A549 (cell line): ENCODE measurements at regions not wholly inside any gene's neighbourhood (a gene's known extent, or its start where the extent isn't known, plus 50 kb on each side); places are given as distances from the start of the nearest gene placed in this dataset.

Experiments used
- JUN ChIP-seq, 2 experiments: fragments of >200 bp; sonication (Bioruptor Twin); formaldehyde crosslinking; IDR thresholded peaks; 2 replicates in 1 of 2; 3 replicates in 1 of 2; pipeline ENCODE4 v1.6.1; 2016 to 2017
- POLR2A ChIP-seq: IDR thresholded peaks from 2 replicates; pipeline ENCODE4 v1.6.1; 2012; ENCODE audit warnings: mild to moderate bottlenecking, low read length
- TF ChIP-seq, protein P1 (sequence below): fragments of >200 bp; sonication (Bioruptor Twin); formaldehyde crosslinking; IDR thresholded peaks from 3 replicates; pipeline ENCODE4 v1.5.1; 2016

DNA sequence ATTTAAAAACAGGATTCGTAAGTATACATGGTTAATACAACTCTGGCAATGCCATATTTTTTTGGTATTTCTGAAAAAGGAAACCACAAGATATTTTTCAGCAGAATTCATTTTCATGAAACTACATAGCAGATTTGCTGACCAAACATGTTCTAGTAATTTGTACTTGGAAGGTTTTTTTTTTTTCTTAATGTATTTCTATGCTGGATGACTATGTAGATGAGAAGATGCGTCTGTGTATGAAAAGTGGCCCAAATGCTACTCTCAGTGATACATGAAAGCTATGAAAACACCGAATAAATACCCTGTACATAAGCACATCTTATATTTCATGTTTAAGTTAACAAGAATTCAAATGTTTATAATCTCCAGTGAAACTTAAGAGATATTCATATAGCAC lies 400.9 kb upstream of the CYLC2 start:
- TF ChIP-seq POLR2A, result no peak
- TF ChIP-seq JUN (IDR thresholded peaks at IDR 0.05), result no peak
- TF ChIP-seq, protein P1, sequence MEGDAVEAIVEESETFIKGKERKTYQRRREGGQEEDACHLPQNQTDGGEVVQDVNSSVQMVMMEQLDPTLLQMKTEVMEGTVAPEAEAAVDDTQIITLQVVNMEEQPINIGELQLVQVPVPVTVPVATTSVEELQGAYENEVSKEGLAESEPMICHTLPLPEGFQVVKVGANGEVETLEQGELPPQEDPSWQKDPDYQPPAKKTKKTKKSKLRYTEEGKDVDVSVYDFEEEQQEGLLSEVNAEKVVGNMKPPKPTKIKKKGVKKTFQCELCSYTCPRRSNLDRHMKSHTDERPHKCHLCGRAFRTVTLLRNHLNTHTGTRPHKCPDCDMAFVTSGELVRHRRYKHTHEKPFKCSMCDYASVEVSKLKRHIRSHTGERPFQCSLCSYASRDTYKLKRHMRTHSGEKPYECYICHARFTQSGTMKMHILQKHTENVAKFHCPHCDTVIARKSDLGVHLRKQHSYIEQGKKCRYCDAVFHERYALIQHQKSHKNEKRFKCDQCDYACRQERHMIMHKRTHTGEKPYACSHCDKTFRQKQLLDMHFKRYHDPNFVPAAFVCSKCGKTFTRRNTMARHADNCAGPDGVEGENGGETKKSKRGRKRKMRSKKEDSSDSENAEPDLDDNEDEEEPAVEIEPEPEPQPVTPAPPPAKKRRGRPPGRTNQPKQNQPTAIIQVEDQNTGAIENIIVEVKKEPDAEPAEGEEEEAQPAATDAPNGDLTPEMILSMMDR, result no peak
